Fibroblast of lung (primary cell): ENCODE measurements at regions not wholly inside any gene's neighbourhood (a gene's known extent, or its start where the extent isn't known, plus 50 kb on each side); places are given as distances from the start of the nearest gene placed in this dataset.

Experiments
- EZH2 ChIP-seq: IDR thresholded peaks from 2 replicates; pipeline ENCODE4 v1.5.1; 2012; ENCODE audit warnings: low read length, control low read depth, mild to moderate bottlenecking; ENCODE audit errors: missing control alignments
- TF ChIP-seq, protein P1 (sequence below), 2 donors: IDR thresholded peaks in 1 of 2; conservative IDR thresholded peaks in 1 of 2; 1 replicate in 1 of 2; 2 replicates in 1 of 2; pipeline ENCODE4 v1.5.1; 2011 to 2012; ENCODE audit warnings: low read length in 2 of 2, control low read depth in 1 of 2, inconsistent platforms in 1 of 2, low read depth in 1 of 2, mild to moderate bottlenecking in 1 of 2

DNA sequence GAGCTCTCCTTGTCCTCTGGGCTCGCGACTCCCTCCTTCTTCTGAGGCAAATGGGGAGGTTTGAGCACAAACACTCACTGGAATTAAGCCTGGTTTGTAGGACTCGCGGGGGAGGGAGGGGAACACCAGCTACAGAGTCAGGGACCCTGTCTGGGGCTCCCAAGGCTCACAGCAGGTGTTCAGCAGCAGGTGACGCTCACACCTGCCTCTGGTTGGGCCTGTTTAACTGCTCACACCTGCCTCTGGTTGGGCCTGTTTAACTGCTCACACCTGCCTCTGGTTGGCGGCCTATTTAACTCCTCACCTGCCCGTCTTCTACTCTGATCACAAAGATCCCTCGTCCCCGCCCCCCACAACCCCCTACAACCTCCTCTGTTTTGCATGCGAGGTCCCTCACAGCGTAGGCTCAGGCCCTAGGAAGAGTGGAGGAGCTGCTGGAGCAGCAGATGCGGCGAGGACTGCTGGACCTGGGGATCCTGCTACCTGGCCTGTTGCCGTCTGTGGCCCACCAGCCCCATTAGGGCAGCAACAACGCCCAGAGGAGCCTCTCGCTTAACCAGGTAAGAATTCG lies 181.9 kb downstream of the ERMARD start:
- TF ChIP-seq, protein P1, sequence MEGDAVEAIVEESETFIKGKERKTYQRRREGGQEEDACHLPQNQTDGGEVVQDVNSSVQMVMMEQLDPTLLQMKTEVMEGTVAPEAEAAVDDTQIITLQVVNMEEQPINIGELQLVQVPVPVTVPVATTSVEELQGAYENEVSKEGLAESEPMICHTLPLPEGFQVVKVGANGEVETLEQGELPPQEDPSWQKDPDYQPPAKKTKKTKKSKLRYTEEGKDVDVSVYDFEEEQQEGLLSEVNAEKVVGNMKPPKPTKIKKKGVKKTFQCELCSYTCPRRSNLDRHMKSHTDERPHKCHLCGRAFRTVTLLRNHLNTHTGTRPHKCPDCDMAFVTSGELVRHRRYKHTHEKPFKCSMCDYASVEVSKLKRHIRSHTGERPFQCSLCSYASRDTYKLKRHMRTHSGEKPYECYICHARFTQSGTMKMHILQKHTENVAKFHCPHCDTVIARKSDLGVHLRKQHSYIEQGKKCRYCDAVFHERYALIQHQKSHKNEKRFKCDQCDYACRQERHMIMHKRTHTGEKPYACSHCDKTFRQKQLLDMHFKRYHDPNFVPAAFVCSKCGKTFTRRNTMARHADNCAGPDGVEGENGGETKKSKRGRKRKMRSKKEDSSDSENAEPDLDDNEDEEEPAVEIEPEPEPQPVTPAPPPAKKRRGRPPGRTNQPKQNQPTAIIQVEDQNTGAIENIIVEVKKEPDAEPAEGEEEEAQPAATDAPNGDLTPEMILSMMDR (conservative IDR thresholded peaks at IDR 0.05 in 1 of 2, IDR thresholded peaks at IDR 0.05 in 1 of 2; ENCODE audit: low read depth in 1 of 2, low read length in 2 of 2): no peak
- TF ChIP-seq EZH2: no peak
